ENCODE measurements at regions not wholly inside any gene's neighbourhood (a gene's known extent, or its start where the extent isn't known, plus 50 kb on each side); places are given as distances from the start of the nearest gene placed in this dataset.

DNA sequence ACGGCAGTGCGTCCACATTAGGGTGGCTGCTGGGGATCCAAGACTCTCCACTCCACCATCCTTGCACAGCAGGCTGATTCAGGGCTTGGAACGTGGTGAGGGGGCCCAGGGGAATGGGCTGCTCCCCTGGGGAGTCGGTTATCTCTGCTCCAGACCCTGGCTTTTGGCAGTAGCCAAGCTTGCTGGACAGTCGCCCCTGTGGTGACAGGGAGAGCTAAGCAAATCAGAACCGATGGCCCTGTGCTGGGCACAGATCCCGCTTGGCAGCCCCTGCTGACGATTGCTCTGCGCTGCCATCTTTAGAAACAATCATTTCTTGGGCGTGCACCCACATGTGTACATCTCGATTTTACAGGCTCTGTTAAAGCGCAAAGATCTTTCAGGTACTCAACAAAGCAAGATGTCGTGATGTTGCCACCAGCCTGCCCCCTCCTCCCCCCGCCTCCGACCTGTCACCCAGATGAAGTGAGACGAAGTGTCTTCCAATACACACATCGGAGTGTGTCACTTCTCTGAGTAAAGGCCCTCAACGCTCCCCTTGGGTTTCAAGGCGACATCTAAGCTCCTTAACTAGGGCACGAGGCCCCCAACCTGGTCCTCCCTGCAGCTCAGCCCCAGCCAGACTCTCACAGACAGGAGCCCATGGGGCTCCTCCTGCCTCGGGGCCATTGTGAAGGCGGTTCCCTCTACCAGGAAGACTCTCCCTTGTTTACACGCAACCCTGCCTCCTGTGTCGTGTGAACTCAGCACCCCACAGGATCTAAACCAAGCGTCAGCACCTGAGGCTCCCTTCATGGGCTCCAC lies 55.6 kb downstream of the PITPNM2 start:
- no peak for TF ChIP-seq POLR2A (IDR thresholded peaks at IDR 0.05)
- TF ChIP-seq, protein P1, sequence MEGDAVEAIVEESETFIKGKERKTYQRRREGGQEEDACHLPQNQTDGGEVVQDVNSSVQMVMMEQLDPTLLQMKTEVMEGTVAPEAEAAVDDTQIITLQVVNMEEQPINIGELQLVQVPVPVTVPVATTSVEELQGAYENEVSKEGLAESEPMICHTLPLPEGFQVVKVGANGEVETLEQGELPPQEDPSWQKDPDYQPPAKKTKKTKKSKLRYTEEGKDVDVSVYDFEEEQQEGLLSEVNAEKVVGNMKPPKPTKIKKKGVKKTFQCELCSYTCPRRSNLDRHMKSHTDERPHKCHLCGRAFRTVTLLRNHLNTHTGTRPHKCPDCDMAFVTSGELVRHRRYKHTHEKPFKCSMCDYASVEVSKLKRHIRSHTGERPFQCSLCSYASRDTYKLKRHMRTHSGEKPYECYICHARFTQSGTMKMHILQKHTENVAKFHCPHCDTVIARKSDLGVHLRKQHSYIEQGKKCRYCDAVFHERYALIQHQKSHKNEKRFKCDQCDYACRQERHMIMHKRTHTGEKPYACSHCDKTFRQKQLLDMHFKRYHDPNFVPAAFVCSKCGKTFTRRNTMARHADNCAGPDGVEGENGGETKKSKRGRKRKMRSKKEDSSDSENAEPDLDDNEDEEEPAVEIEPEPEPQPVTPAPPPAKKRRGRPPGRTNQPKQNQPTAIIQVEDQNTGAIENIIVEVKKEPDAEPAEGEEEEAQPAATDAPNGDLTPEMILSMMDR (IDR thresholded peaks at IDR 0.05): no peak
